Ovary (tissue), 3 donors: ENCODE measurements at regions not wholly inside any gene's neighbourhood (a gene's known extent, or its start where the extent isn't known, plus 50 kb on each side); places are given as distances from the start of the nearest gene placed in this dataset.

Source experiments
- POLR2A ChIP-seq: fragments of 450-650 bp; IDR thresholded peaks from one replicate; pipeline ENCODE4 v1.6.1; 2017; ENCODE audit warnings: antibody characterized with exemption, mild to moderate bottlenecking, moderate library complexity
- TF ChIP-seq, protein P1 (sequence below), 3 donors: fragments of 450-650 bp in 2 of 3; fragments of 200-600 bp in 1 of 3; IDR thresholded peaks; one replicate each; pipeline versions ENCODE4 v1.5.1 to v1.8.0; 2016 to 2022; ENCODE audit warnings: antibody characterized with exemption in 3 of 3, mild to moderate bottlenecking in 1 of 3
- donor health status: DM: no; HTN: no; CAD: no.

DNA sequence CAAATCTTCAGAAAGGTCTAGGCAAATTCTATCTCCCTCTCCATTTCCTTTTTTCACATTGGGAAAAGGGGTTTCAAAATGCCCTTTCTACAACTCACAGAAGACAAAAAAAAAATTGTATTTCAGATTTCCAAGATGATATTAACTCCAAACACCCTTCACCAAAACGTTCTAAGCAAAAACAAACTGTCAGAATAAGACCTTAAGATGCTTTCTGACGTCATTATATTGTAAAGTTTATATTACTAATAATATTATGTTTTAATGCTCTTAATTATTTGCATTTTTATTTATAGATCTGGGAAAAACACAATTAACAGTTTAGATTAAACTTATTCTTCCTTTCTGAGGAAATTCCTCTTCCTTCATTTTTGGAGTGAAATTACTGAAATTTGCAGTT, 624.2 kb downstream of the GALC start:
- TF ChIP-seq, protein P1, sequence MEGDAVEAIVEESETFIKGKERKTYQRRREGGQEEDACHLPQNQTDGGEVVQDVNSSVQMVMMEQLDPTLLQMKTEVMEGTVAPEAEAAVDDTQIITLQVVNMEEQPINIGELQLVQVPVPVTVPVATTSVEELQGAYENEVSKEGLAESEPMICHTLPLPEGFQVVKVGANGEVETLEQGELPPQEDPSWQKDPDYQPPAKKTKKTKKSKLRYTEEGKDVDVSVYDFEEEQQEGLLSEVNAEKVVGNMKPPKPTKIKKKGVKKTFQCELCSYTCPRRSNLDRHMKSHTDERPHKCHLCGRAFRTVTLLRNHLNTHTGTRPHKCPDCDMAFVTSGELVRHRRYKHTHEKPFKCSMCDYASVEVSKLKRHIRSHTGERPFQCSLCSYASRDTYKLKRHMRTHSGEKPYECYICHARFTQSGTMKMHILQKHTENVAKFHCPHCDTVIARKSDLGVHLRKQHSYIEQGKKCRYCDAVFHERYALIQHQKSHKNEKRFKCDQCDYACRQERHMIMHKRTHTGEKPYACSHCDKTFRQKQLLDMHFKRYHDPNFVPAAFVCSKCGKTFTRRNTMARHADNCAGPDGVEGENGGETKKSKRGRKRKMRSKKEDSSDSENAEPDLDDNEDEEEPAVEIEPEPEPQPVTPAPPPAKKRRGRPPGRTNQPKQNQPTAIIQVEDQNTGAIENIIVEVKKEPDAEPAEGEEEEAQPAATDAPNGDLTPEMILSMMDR (IDR thresholded peaks at IDR 0.05) = no peak
- TF ChIP-seq POLR2A = no peak
